NCI-H2107 treated with DMSO at 0.1 percent for 48 hours (cell line): ENCODE measurements at regions not wholly inside any gene's neighbourhood (a gene's known extent, or its start where the extent isn't known, plus 50 kb on each side); places are given as distances from the start of the nearest gene placed in this dataset.
"Not testable (repeated sequence)": the region's sequence is repeated elsewhere in the genome, so short reads cannot be mapped to it uniquely, and the experiment has no call there.

ENCODE experiments used
- DNase-seq: peaks from one replicate; lab custom pipeline; 2025; ENCODE audit not compliant: unreplicated experiment; lab: John Stamatoyannopoulos, UW

GRCh38 chr5:58308384-58308783 is 151.5 kb downstream of the PLK2 start:
- not testable (repeated sequence) for DNase-seq

- DNase-seq, result no peak
These were observed 159.5 kb downstream of the PLK2 start for GRCh38 chr5:58300346-58300895.

GRCh38 chr5:58299256-58299655 is 160.6 kb downstream of the PLK2 start:
- DNase-seq, result no peak

GRCh38 chr5:58294598-58295305 is 165.1 kb downstream of the PLK2 start:
- DNase-seq, result no peak

- DNase-seq, result not testable (repeated sequence)
These were observed 171.6 kb downstream of the PLK2 start for GRCh38 chr5:58288275-58288674.

GRCh38 chr5:58286741-58287140 is 173.1 kb downstream of the PLK2 start:
- no peak for DNase-seq

- DNase-seq, result no peak
These were observed 174.0 kb downstream of the PLK2 start for GRCh38 chr5:58285900-58286299.

- no peak for DNase-seq
These were observed 175.0 kb downstream of the PLK2 start for GRCh38 chr5:58284886-58285285.

GRCh38 chr5:58281189-58281588 is 178.7 kb downstream of the PLK2 start:
- DNase-seq, result no peak

- no peak for DNase-seq
These were observed 180.6 kb downstream of the PLK2 start for GRCh38 chr5:58279259-58279658.

GRCh38 chr5:58276431-58276830 is 183.5 kb downstream of the PLK2 start:
- no peak for DNase-seq

- DNase-seq, result no peak
These were observed 184.4 kb downstream of the PLK2 start for GRCh38 chr5:58275516-58275915.

- no peak for DNase-seq
These were observed 185.7 kb downstream of the PLK2 start for GRCh38 chr5:58274191-58274590.

GRCh38 chr5:58273711-58274110 is 186.2 kb downstream of the PLK2 start:
- DNase-seq, result no peak

GRCh38 chr5:58268268-58268667 is 191.6 kb downstream of the PLK2 start:
- no peak for DNase-seq

GRCh38 chr5:58266402-58266801 is 193.5 kb downstream of the PLK2 start:
- no peak for DNase-seq

- no peak for DNase-seq
These were observed 194.5 kb downstream of the PLK2 start for GRCh38 chr5:58265246-58265930.

- DNase-seq, result no peak
These were observed 195.6 kb downstream of the PLK2 start for GRCh38 chr5:58264276-58264675.

- no peak for DNase-seq
These were observed 196.6 kb downstream of the PLK2 start for GRCh38 chr5:58263296-58263695.

GRCh38 chr5:58262226-58262625 is 197.7 kb downstream of the PLK2 start:
- DNase-seq, result no peak

GRCh38 chr5:58261605-58262004 is 198.3 kb downstream of the PLK2 start:
- DNase-seq, result no peak

- DNase-seq, result no peak
These were observed 199.6 kb downstream of the PLK2 start for GRCh38 chr5:58260243-58260642.
